Urothelium cell line (cell line): ENCODE measurements at regions not wholly inside any gene's neighbourhood (a gene's known extent, or its start where the extent isn't known, plus 50 kb on each side); places are given as distances from the start of the nearest gene placed in this dataset.
"Not testable (repeated sequence)": the region's sequence is repeated elsewhere in the genome, so short reads cannot be mapped to it uniquely, and the experiment has no call there.

ENCODE experiments used
- DNase-seq: peaks from one replicate; pipeline ENCODE4 v3.0.0; 2011; ENCODE audit warnings: low spot score, mixed read lengths
- FAIRE-seq: peaks from 2 replicates; lab custom pipeline; 2011; peaks lifted over from hg19 to GRCh38; lab: Jason Lieb, UNC

- FAIRE-seq = no peak
- DNase-seq = no peak
Observed at GRCh38 chr1:60918867-60919266, 163.5 kb upstream of the NFIA start.

GRCh38 chr1:60916906-60917305, 165.5 kb upstream of the NFIA start:
- FAIRE-seq (no peak), DNase-seq (no peak)

GRCh38 chr1:60916199-60916598, 166.2 kb upstream of the NFIA start:
- no peak for FAIRE-seq

GRCh38 chr1:60915441-60915840, 166.9 kb upstream of the NFIA start:
- no peak for FAIRE-seq
- no peak for DNase-seq

More at GRCh38 chr1:60916199-60916598, 166.2 kb upstream of the NFIA start:
- no peak for DNase-seq

GRCh38 chr1:60914982-60915381, 167.4 kb upstream of the NFIA start:
- FAIRE-seq = no peak
- DNase-seq = no peak

- FAIRE-seq, DNase-seq: not testable (repeated sequence)
Observed at GRCh38 chr1:60913708-60914107, 168.7 kb upstream of the NFIA start.

- DNase-seq = no peak
- no peak for FAIRE-seq
Observed at GRCh38 chr1:60913039-60913438, 169.3 kb upstream of the NFIA start.

GRCh38 chr1:60911966-60912697, 170.2 kb upstream of the NFIA start:
- FAIRE-seq = no peak
- DNase-seq = no peak

- DNase-seq (no peak), FAIRE-seq (no peak)
Observed at GRCh38 chr1:60908159-60908558, 174.2 kb upstream of the NFIA start.

- DNase-seq = no peak
- FAIRE-seq = no peak
Observed at GRCh38 chr1:60906526-60906925, 175.8 kb upstream of the NFIA start.

- DNase-seq (no peak), FAIRE-seq (no peak)
Observed at GRCh38 chr1:60906039-60906438, 176.3 kb upstream of the NFIA start.

- no peak for DNase-seq
- no peak for FAIRE-seq
Observed at GRCh38 chr1:60904099-60904851, 178.1 kb upstream of the NFIA start.

- no peak for DNase-seq
- FAIRE-seq = no peak
Observed at GRCh38 chr1:60903591-60903990, 178.8 kb upstream of the NFIA start.

- no peak for DNase-seq
- FAIRE-seq = no peak
Observed at GRCh38 chr1:60899464-60899863, 182.9 kb upstream of the NFIA start.

- FAIRE-seq (no peak), DNase-seq (no peak)
Observed at GRCh38 chr1:60898987-60899386, 183.4 kb upstream of the NFIA start.

GRCh38 chr1:60898413-60898812, 183.9 kb upstream of the NFIA start:
- FAIRE-seq = no peak
- DNase-seq = no peak

- no peak for DNase-seq
- FAIRE-seq = no peak
Observed at GRCh38 chr1:60896701-60897363, 185.5 kb upstream of the NFIA start.

GRCh38 chr1:60895701-60896100, 186.7 kb upstream of the NFIA start:
- DNase-seq (no peak), FAIRE-seq (no peak)

- no peak for DNase-seq
- FAIRE-seq = no peak
Observed at GRCh38 chr1:60895252-60895651, 187.1 kb upstream of the NFIA start.

- FAIRE-seq = no peak
- DNase-seq = no peak
Observed at GRCh38 chr1:60894741-60895140, 187.6 kb upstream of the NFIA start.

GRCh38 chr1:60894130-60894529, 188.2 kb upstream of the NFIA start:
- FAIRE-seq = no peak

More at GRCh38 chr1:60894130-60894529, 188.2 kb upstream of the NFIA start:
- no peak for DNase-seq
